ENCODE measurements at regions not wholly inside any gene's neighbourhood (a gene's known extent, or its start where the extent isn't known, plus 50 kb on each side); places are given as distances from the start of the nearest gene placed in this dataset.
"Not testable (repeated sequence)": the region's sequence is repeated elsewhere in the genome, so short reads cannot be mapped to it uniquely, and the experiment has no call there.

- DNase-seq (ENCODE audit: low read depth in 2 of 2), result no peak
Observed at GRCh38 chr17:53090770-53091169, 732.0 kb upstream of the KIF2B start.

GRCh38 chr17:53088481-53088880 lies 734.2 kb upstream of the KIF2B start:
- no peak for DNase-seq (ENCODE audit: low read depth in 2 of 2)

GRCh38 chr17:53061446-53061845 lies 761.3 kb upstream of the KIF2B start:
- no peak for DNase-seq (ENCODE audit: low read depth in 2 of 2)

GRCh38 chr17:53058031-53058430 lies 764.7 kb upstream of the KIF2B start:
- no peak for DNase-seq (ENCODE audit: low read depth in 2 of 2)

GRCh38 chr17:53046781-53047180 lies 775.9 kb upstream of the KIF2B start:
- no peak for DNase-seq (ENCODE audit: low read depth in 2 of 2)

GRCh38 chr17:53039981-53040380 lies 782.7 kb upstream of the KIF2B start:
- DNase-seq (ENCODE audit: low read depth in 2 of 2), result peak in 1 of 2 donors; percentile 79

GRCh38 chr17:53033297-53033696 lies 789.4 kb upstream of the KIF2B start:
- no peak for DNase-seq (ENCODE audit: low read depth in 2 of 2)

GRCh38 chr17:53032861-53033271 lies 789.9 kb upstream of the KIF2B start:
- peak; percentile 79 to 89 for DNase-seq (ENCODE audit: low read depth in 2 of 2)

GRCh38 chr17:53017227-53017626 lies 805.5 kb upstream of the KIF2B start:
- no peak for DNase-seq (ENCODE audit: low read depth in 2 of 2)

GRCh38 chr17:53016085-53016484 lies 806.6 kb upstream of the KIF2B start:
- DNase-seq (ENCODE audit: low read depth in 2 of 2), result no peak

GRCh38 chr17:53012364-53012763 lies 810.4 kb upstream of the KIF2B start:
- no peak for DNase-seq (ENCODE audit: low read depth in 2 of 2)

GRCh38 chr17:53006006-53006405 lies 816.7 kb upstream of the KIF2B start:
- no peak for DNase-seq (ENCODE audit: low read depth in 2 of 2)

- DNase-seq (ENCODE audit: low read depth in 2 of 2), result no peak
Observed at GRCh38 chr17:53004902-53005301, 817.8 kb upstream of the KIF2B start.

- no peak for DNase-seq (ENCODE audit: low read depth in 2 of 2)
Observed at GRCh38 chr17:52995881-52996280, 826.8 kb upstream of the KIF2B start.

GRCh38 chr17:52995147-52995546 lies 827.6 kb upstream of the KIF2B start:
- DNase-seq (ENCODE audit: low read depth in 2 of 2), result no peak

- DNase-seq (ENCODE audit: low read depth in 2 of 2), result no peak
Observed at GRCh38 chr17:52986056-52986662, 827.6 kb upstream of the CA10 start.

- DNase-seq (ENCODE audit: low read depth in 2 of 2), result no peak
Observed at GRCh38 chr17:52982331-52982730, 823.8 kb upstream of the CA10 start.

- DNase-seq (ENCODE audit: low read depth in 2 of 2), result no peak
Observed at GRCh38 chr17:52979921-52980320, 821.4 kb upstream of the CA10 start.

- DNase-seq (ENCODE audit: low read depth in 2 of 2), result no peak
Observed at GRCh38 chr17:52965856-52966255, 807.3 kb upstream of the CA10 start.

- not testable (repeated sequence) for DNase-seq (ENCODE audit: low read depth in 2 of 2)
Observed at GRCh38 chr17:52961751-52962150, 803.2 kb upstream of the CA10 start.

- no peak for DNase-seq (ENCODE audit: low read depth in 2 of 2)
Observed at GRCh38 chr17:52957411-52957810, 798.9 kb upstream of the CA10 start.

GRCh38 chr17:52947418-52947817 lies 788.9 kb upstream of the CA10 start:
- DNase-seq (ENCODE audit: low read depth in 2 of 2), result no peak

- no peak for DNase-seq (ENCODE audit: low read depth in 2 of 2)
Observed at GRCh38 chr17:52938623-52939230, 780.2 kb upstream of the CA10 start.

- no peak for DNase-seq (ENCODE audit: low read depth in 2 of 2)
Observed at GRCh38 chr17:52930581-52930980, 772.1 kb upstream of the CA10 start.

Data from dermis microvascular lymphatic vessel endothelial cell (primary cell).